H9 (cell line): ENCODE measurements at regions not wholly inside any gene's neighbourhood (a gene's known extent, or its start where the extent isn't known, plus 50 kb on each side); places are given as distances from the start of the nearest gene placed in this dataset.
"Not testable (repeated sequence)": the region's sequence is repeated elsewhere in the genome, so short reads cannot be mapped to it uniquely, and the experiment has no call there.

Source experiments
- DNase-seq: peaks from one replicate; pipeline ENCODE4 v3.0.0-alpha.2; 2017
- H2AFZ ChIP-seq: one replicate; pipeline ENCODE4 v1.6.1; 2013; ENCODE audit warnings: mild to moderate bottlenecking, low read length, control low read depth, moderate library complexity
- H2AK5ac ChIP-seq: 2 replicates; pipeline ENCODE4 v1.6.1; 2013; ENCODE audit warnings: low read length, control low read depth, mixed read lengths; ENCODE audit not compliant: insufficient read length
- H2BK120ac ChIP-seq: one replicate; pipeline ENCODE4 v1.6.1; 2013; ENCODE audit warnings: low read depth, mild to moderate bottlenecking, low read length, control low read depth, inconsistent platforms; ENCODE audit not compliant: poor library complexity, severe bottlenecking
- H2BK12ac ChIP-seq: 2 replicates; pipeline ENCODE4 v1.6.1; 2013; ENCODE audit warnings: low read length, control low read depth, mixed read lengths, low read depth; ENCODE audit not compliant: insufficient read length
- H2BK15ac ChIP-seq: 2 replicates; pipeline ENCODE4 v1.6.1; 2013; ENCODE audit warnings: low read depth, low read length, control low read depth
- H2BK20ac ChIP-seq: one replicate; pipeline ENCODE4 v1.6.1; 2013; ENCODE audit warnings: low read depth, mild to moderate bottlenecking, low read length, control low read depth, inconsistent platforms; ENCODE audit not compliant: poor library complexity, severe bottlenecking
- H2BK5ac ChIP-seq: 2 replicates; pipeline ENCODE4 v1.6.1; 2013; ENCODE audit warnings: low read length, control low read depth, mixed read lengths; ENCODE audit not compliant: insufficient read length
- H3K14ac ChIP-seq: 2 replicates; pipeline ENCODE4 v1.6.1; 2013; ENCODE audit warnings: low read length, control low read depth; ENCODE audit not compliant: insufficient read depth
- H3K18ac ChIP-seq: 2 replicates; pipeline ENCODE4 v1.6.1; 2013; ENCODE audit warnings: low read depth, mild to moderate bottlenecking, mixed read lengths, low read length, control low read depth; ENCODE audit not compliant: insufficient read length
- H3K23ac ChIP-seq: 2 replicates; pipeline ENCODE4 v1.6.1; 2013; ENCODE audit warnings: low read length, control low read depth, mixed read lengths, low read depth; ENCODE audit not compliant: insufficient read length
- H3K23me2 ChIP-seq: 2 replicates; pipeline ENCODE4 v1.6.1; 2013; ENCODE audit warnings: low read depth, mild to moderate bottlenecking, mixed read lengths, low read length, control low read depth; ENCODE audit not compliant: insufficient read length, poor library complexity, severe bottlenecking
- H3K27ac ChIP-seq: 2 replicates; pipeline ENCODE4 v1.5.1; 2013; ENCODE audit warnings: low read length, control low read depth, mixed read lengths, low read depth; ENCODE audit not compliant: insufficient read length
- H3K27me3 ChIP-seq: 2 replicates; pipeline ENCODE4 v1.6.1; 2013; ENCODE audit warnings: low read length, control low read depth, inconsistent platforms; ENCODE audit not compliant: insufficient read depth
- H3K4ac ChIP-seq: 2 replicates; pipeline ENCODE4 v1.6.1; 2013; ENCODE audit warnings: low read depth, mild to moderate bottlenecking, control low read depth, inconsistent platforms, low read length, moderate library complexity
- H3K4me1 ChIP-seq: 2 replicates; pipeline ENCODE4 v1.6.1; 2013; ENCODE audit warnings: low read length, control low read depth, inconsistent platforms; ENCODE audit not compliant: insufficient read depth
- H3K4me2 ChIP-seq: 2 replicates; pipeline ENCODE4 v1.6.1; 2013; ENCODE audit warnings: low read length, control low read depth, mixed read lengths; ENCODE audit not compliant: insufficient read length, insufficient read depth
- H3K56ac ChIP-seq: 2 replicates; pipeline ENCODE4 v1.6.1; 2013; ENCODE audit warnings: low read depth, mild to moderate bottlenecking, mixed read lengths, low read length, control low read depth; ENCODE audit not compliant: insufficient read length
- H3K79me1 ChIP-seq: 2 replicates; pipeline ENCODE4 v1.6.1; 2013; ENCODE audit warnings: low read depth, mild to moderate bottlenecking, moderate library complexity, low read length, control low read depth, inconsistent platforms; ENCODE audit not compliant: insufficient read depth, poor library complexity, severe bottlenecking
- H3K79me2 ChIP-seq: 2 replicates; pipeline ENCODE4 v1.6.1; 2013; ENCODE audit warnings: low read length, control low read depth, inconsistent platforms; ENCODE audit not compliant: insufficient read depth
- H3K9ac ChIP-seq: 2 replicates; pipeline ENCODE4 v1.6.1; 2013; ENCODE audit warnings: low read length, control low read depth, mixed read lengths; ENCODE audit not compliant: insufficient read length; ENCODE audit errors: extremely low read depth
- H3K9me3 ChIP-seq: one replicate; pipeline ENCODE4 v1.6.1; 2013; ENCODE audit warnings: low read depth, low read length, inconsistent platforms; ENCODE audit not compliant: control insufficient read depth
- H3T11ph ChIP-seq: one replicate; pipeline ENCODE4 v1.6.1; 2013; ENCODE audit warnings: mild to moderate bottlenecking, low read length, control low read depth, inconsistent platforms
- H4K20me1 ChIP-seq: one replicate; pipeline ENCODE4 v1.6.1; 2013; ENCODE audit not compliant: control insufficient read depth, insufficient read length, insufficient read depth
- H4K5ac ChIP-seq: 2 replicates; pipeline ENCODE4 v1.6.1; 2013; ENCODE audit warnings: low read depth, mild to moderate bottlenecking, mixed read lengths, low read length, control low read depth; ENCODE audit not compliant: insufficient read length
- H4K8ac ChIP-seq: replicated peaks from 2 replicates; pipeline ENCODE4 v1.6.1; 2013; ENCODE audit warnings: low read length, control low read depth, mixed read lengths, low read depth; ENCODE audit not compliant: insufficient read length
- H4K91ac ChIP-seq: 2 replicates; pipeline ENCODE4 v1.6.1; 2013; ENCODE audit warnings: low read depth, mild to moderate bottlenecking, moderate library complexity, mixed read lengths, low read length, control low read depth; ENCODE audit not compliant: insufficient read length
- H3K27ac Mint-ChIP-seq, 3 experiments: 2 replicates in 2 of 3; 3 replicates in 1 of 3; pipeline ENCODE4 v1.8.0; 2020 to 2021; ENCODE audit warnings: mixed read lengths in 3 of 3, mild to moderate bottlenecking in 1 of 3, moderate library complexity in 1 of 3
- H3K27me3 Mint-ChIP-seq: 2 replicates; pipeline ENCODE4 v1.8.0; 2021; ENCODE audit warnings: low read depth, mild to moderate bottlenecking, moderate library complexity, mixed read lengths
- H3K36me3 Mint-ChIP-seq, 3 experiments: 2 replicates in 2 of 3; 3 replicates in 1 of 3; pipeline ENCODE4 v1.8.0; 2020 to 2021; ENCODE audit warnings: low read depth in 3 of 3, mixed read lengths in 3 of 3; ENCODE audit not compliant: insufficient read depth in 1 of 3
- H3K4me1 Mint-ChIP-seq, 2 experiments: 2 replicates each; pipeline ENCODE4 v1.8.0; 2020; ENCODE audit warnings: mixed read lengths in 2 of 2
- H3K4me3 Mint-ChIP-seq, 2 experiments: 2 replicates in 1 of 2; 3 replicates in 1 of 2; pipeline ENCODE4 v1.8.0; 2020 to 2021; ENCODE audit warnings: mild to moderate bottlenecking in 2 of 2, mixed read lengths in 2 of 2, moderate library complexity in 1 of 2
- H3K9me3 Mint-ChIP-seq, 2 experiments: 2 replicates in 1 of 2; 3 replicates in 1 of 2; pipeline ENCODE4 v1.8.0; 2020; ENCODE audit warnings: mild to moderate bottlenecking in 2 of 2, mixed read lengths in 2 of 2, moderate library complexity in 1 of 2
- CTCF ChIP-seq: fragments of 200-600 bp; sonication (generic); conservative IDR thresholded peaks from 3 replicates; pipeline ENCODE4 v1.8.0; 2021; ENCODE audit warnings: antibody characterized with exemption, mild to moderate bottlenecking
- WGBS: extraction: QIAGEN DNeasy Blood & Tissue Kit; methylation state at CpG from one replicate; pipeline ENCODE4 v1.1.7; 2013; ENCODE audit warnings: missing lambda C conversion rate, low lambda C conversion rate, mixed read lengths; ENCODE audit not compliant: insufficient read length; ENCODE audit errors: extremely low coverage; 5-methylcytosine and 5-hydroxymethylcytosine counted together

GRCh38 chr14:105591052-105591451 is 64.7 kb downstream of the TMEM121 start:
- Mint-ChIP-seq H3K4me1 (no peaks in the 10 kb centered on the region), H3K27me3 (no peaks in the 10 kb centered on the region), H3K36me3 (peaks cover 0 to 3% (median 0%) of the 10 kb centered on the region in 3 experiments; a peak in 1 of 7 replicates), H3K4me3 (no peak overlapping the region), H3K9me3 (peaks cover 37 to 44% of the 10 kb centered on the region in 2 experiments), H3K27ac (no peak overlapping the region)
- Histone ChIP-seq H2BK15ac (no peak overlapping the region), H4K20me1 (no peaks in the 10 kb centered on the region), H3K23me2 (no peaks in the 10 kb centered on the region), H3K56ac (no peak overlapping the region), H4K5ac (no peak overlapping the region), H3K4me1 (no peaks in the 10 kb centered on the region), H3K4ac (no peak overlapping the region), H3K4me2 (no peak overlapping the region), H3K23ac (no peak overlapping the region), H3K18ac (no peak overlapping the region), H3T11ph (no peak overlapping the region), H2BK20ac (no peak overlapping the region), H3K79me1 (no peaks in the 10 kb centered on the region), H2BK120ac (no peak overlapping the region), H4K91ac (no peak overlapping the region), H3K9ac (no peak overlapping the region), H4K8ac (no peak overlapping the region), H3K27ac (no peak overlapping the region), H3K27me3 (no peaks in the 10 kb centered on the region), H3K14ac (no peak overlapping the region), H3K79me2 (no peaks in the 10 kb centered on the region), H2BK12ac (no peak overlapping the region), H2BK5ac (no peak overlapping the region), H2AK5ac (no peak overlapping the region), H3K9me3 (peaks cover 28% of the 10 kb centered on the region), H2AFZ (no peak overlapping the region)
- whole genome bisulfite sequencing = no CpG with 5 or more reads among the region's 4 CpGs
- no peak for TF ChIP-seq CTCF
- no peak for DNase-seq

GRCh38 chr14:105591792-105592341 is 65.5 kb downstream of the TMEM121 start:
- H3K4me2 ChIP-seq, H3K23ac ChIP-seq, H3K27me3 Mint-ChIP-seq, H3K4me1 Mint-ChIP-seq, H3K18ac ChIP-seq, H2BK5ac ChIP-seq, H2AFZ ChIP-seq, H3K9ac ChIP-seq, H3K4ac ChIP-seq, H3K56ac ChIP-seq, H3K79me2 ChIP-seq, H4K8ac ChIP-seq, DNase-seq, H3K14ac ChIP-seq, H3K79me1 ChIP-seq, H3K4me1 ChIP-seq, H2BK20ac ChIP-seq, H2BK15ac ChIP-seq, H2AK5ac ChIP-seq, H4K20me1 ChIP-seq, H3K4me3 Mint-ChIP-seq, H3K27me3 ChIP-seq, H3K27ac ChIP-seq, H4K91ac ChIP-seq, H2BK12ac ChIP-seq, H3K23me2 ChIP-seq, H4K5ac ChIP-seq, H3K27ac Mint-ChIP-seq, H2BK120ac ChIP-seq, H3T11ph ChIP-seq, H3K36me3 Mint-ChIP-seq: not testable (repeated sequence)
- peaks cover 38 to 47% of the 10 kb centered on the region in 2 experiments for H3K9me3 Mint-ChIP-seq
- whole genome bisulfite sequencing = no CpG with 5 or more reads among the region's 27 CpGs
- H3K9me3 ChIP-seq = peaks cover 28% of the 10 kb centered on the region
